A549 (cell line): ENCODE measurements at regions not wholly inside any gene's neighbourhood (a gene's known extent, or its start where the extent isn't known, plus 50 kb on each side); places are given as distances from the start of the nearest gene placed in this dataset.

Experiments
- CTCF ChIP-seq: fragments of >200 bp; sonication (Bioruptor Twin); formaldehyde crosslinking; IDR thresholded peaks from 3 replicates; pipeline ENCODE4 v1.5.1; 2016
- EP300 ChIP-seq, 2 experiments: fragments of >200 bp; sonication (Bioruptor Twin); formaldehyde crosslinking; IDR thresholded peaks; 2 replicates in 1 of 2; 3 replicates in 1 of 2; pipeline ENCODE4 v1.6.1; 2016 to 2017
- HDAC2 ChIP-seq: fragments of 200-600 bp; sonication (generic); IDR thresholded peaks from 2 replicates; pipeline ENCODE4 v1.6.1; 2016
- HOXB13 ChIP-seq: fragments of 250-450 bp; sonication (Bioruptor Pico); IDR thresholded peaks from 2 replicates; pipeline ENCODE4 v1.5.0; 2020; ENCODE audit warnings: low read depth, mild to moderate bottlenecking, moderate library complexity
- NPAS2 ChIP-seq: fragments of 250-450 bp; sonication (Bioruptor Pico); IDR thresholded peaks from 2 replicates; pipeline ENCODE4 v1.8.0; 2022; ENCODE audit warnings: mild to moderate bottlenecking, moderate library complexity, borderline replicate concordance
- POLR2A ChIP-seq: IDR thresholded peaks from 2 replicates; pipeline ENCODE4 v1.6.1; 2012; ENCODE audit warnings: mild to moderate bottlenecking, low read length
- RFX5 ChIP-seq: fragments of 450-650 bp; IDR thresholded peaks from 2 replicates; pipeline ENCODE4 v1.7.1; 2014; ENCODE audit warnings: antibody characterized with exemption, mild to moderate bottlenecking, moderate library complexity
- TF ChIP-seq, protein P1 (sequence below): fragments of 150-350 bp; IDR thresholded peaks from 2 replicates; pipeline ENCODE4 v1.6.1; 2014; ENCODE audit warnings: low read depth, mild to moderate bottlenecking, low read length

DNA sequence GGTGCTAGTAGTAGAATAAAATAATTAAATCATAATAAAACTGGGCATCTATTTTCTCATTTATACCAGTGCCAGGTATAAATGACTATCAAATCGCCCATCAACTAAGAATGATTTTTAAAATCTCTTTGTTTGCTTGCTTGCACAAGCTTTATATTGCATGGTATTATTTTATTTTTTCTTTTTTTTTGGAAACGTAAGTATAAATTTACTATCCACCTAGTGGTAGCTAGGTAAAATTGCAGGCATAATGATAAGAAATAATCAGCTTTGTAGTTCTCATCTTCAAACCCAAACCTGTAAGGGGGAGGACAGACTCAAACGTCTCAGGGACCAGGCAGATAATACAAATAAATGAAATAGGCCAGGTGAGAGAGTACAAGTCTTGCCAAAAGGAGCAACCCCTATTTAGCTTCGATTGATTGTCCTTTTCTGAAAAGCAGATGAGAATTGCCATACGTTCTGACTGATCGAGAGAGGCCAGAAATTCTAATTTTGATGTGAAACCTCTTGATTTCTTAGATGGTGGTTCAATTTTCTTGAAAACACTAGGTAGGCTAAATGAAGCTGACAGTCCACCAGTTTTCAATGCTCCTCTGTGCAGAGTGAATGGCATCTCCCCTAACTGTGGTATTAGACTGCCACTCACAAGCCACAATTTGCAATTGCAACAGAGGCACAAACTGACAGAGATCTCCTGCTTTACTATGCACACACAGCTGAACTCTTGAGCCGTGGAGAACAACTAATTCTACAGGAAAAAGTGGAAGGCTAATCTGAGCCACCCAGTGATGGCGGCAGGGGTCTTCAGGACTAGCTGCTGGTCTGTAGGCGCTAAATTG lies 189.3 kb downstream of the DACT1 start:
- TF ChIP-seq, protein P1, sequence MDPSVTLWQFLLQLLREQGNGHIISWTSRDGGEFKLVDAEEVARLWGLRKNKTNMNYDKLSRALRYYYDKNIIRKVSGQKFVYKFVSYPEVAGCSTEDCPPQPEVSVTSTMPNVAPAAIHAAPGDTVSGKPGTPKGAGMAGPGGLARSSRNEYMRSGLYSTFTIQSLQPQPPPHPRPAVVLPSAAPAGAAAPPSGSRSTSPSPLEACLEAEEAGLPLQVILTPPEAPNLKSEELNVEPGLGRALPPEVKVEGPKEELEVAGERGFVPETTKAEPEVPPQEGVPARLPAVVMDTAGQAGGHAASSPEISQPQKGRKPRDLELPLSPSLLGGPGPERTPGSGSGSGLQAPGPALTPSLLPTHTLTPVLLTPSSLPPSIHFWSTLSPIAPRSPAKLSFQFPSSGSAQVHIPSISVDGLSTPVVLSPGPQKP: no peak
- peak; percentile 28; the same call in 1 of the 3 replicates for TF ChIP-seq CTCF
- TF ChIP-seq HOXB13 (CRISPR knock-in tag): no peak
- TF ChIP-seq EP300 (IDR thresholded peaks at IDR 0.05): no peak
- no peak for TF ChIP-seq NPAS2
- TF ChIP-seq RFX5: no peak
- TF ChIP-seq POLR2A: no peak
- TF ChIP-seq HDAC2: no peak
